ENCODE measurements at regions not wholly inside any gene's neighbourhood (a gene's known extent, or its start where the extent isn't known, plus 50 kb on each side); places are given as distances from the start of the nearest gene placed in this dataset.

GRCh38 chr5:102608414-102608813 lies 109.6 kb upstream of the SLCO6A1 start:
- TF ChIP-seq, protein P1, sequence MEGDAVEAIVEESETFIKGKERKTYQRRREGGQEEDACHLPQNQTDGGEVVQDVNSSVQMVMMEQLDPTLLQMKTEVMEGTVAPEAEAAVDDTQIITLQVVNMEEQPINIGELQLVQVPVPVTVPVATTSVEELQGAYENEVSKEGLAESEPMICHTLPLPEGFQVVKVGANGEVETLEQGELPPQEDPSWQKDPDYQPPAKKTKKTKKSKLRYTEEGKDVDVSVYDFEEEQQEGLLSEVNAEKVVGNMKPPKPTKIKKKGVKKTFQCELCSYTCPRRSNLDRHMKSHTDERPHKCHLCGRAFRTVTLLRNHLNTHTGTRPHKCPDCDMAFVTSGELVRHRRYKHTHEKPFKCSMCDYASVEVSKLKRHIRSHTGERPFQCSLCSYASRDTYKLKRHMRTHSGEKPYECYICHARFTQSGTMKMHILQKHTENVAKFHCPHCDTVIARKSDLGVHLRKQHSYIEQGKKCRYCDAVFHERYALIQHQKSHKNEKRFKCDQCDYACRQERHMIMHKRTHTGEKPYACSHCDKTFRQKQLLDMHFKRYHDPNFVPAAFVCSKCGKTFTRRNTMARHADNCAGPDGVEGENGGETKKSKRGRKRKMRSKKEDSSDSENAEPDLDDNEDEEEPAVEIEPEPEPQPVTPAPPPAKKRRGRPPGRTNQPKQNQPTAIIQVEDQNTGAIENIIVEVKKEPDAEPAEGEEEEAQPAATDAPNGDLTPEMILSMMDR (optimal IDR thresholded peaks at IDR 0.05 in 1 of 3, IDR thresholded peaks at IDR 0.05 in 1 of 3, conservative IDR thresholded peaks at IDR 0.05 in 1 of 3; ENCODE audit: extremely low read depth in 1 of 3, insufficient read depth in 2 of 3, low read length in 3 of 3): no peak
- no peak for TF ChIP-seq EZH2 (IDR thresholded peaks at IDR 0.05; ENCODE audit: low read length)
